LNCAP (cell line): ENCODE measurements at regions not wholly inside any gene's neighbourhood (a gene's known extent, or its start where the extent isn't known, plus 50 kb on each side); places are given as distances from the start of the nearest gene placed in this dataset.

Source experiments
- TF ChIP-seq, protein P1 (sequence below): fragments of 450-650 bp; IDR thresholded peaks from 2 replicates; pipeline ENCODE4 v1.5.1; 2017; ENCODE audit warnings: mild to moderate bottlenecking

DNA sequence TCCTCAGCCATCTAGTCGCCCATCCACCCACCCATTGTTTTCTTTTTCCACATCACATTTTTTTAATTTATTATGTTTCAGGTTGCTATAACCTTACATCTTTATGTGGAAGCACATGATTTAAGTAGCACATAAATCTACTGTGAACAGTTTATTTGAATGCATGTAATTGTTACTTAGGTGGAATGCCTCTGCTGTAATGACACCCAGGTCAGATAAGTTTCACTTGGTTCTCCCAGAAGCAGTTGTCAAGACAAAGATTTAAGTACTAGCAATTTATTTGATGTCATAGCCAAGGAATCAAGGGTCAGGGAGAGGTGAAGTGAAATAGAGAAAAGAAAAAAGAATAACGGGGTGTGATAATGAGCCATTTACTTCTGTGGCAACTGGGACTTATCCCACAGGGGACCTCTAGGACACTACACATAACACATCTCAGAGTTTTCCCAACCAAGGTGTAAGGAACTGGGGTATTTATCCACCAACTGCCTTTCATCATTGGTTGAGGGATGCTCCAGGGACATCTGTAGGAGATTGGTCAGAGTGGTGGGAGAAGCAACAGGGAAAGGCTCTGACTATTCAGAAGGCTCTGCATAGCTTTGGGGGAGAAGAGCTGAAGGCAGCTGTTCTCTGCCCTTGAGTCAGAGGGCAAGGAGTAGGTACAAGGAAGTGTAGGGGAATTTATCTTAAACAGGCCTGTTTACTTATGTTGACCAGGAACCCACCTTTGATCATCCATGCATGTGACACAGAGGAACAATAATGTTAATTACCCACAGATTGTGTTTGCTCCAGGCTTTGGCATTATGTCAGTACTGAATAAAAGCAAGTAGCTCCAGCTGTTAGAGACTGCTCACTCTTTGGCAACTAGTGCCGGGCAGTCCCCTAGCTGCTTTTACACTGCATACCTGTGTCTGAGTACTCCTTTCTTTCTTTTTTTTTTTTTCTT is 94.8 kb downstream of the CD200R1L start:
- TF ChIP-seq, protein P1, sequence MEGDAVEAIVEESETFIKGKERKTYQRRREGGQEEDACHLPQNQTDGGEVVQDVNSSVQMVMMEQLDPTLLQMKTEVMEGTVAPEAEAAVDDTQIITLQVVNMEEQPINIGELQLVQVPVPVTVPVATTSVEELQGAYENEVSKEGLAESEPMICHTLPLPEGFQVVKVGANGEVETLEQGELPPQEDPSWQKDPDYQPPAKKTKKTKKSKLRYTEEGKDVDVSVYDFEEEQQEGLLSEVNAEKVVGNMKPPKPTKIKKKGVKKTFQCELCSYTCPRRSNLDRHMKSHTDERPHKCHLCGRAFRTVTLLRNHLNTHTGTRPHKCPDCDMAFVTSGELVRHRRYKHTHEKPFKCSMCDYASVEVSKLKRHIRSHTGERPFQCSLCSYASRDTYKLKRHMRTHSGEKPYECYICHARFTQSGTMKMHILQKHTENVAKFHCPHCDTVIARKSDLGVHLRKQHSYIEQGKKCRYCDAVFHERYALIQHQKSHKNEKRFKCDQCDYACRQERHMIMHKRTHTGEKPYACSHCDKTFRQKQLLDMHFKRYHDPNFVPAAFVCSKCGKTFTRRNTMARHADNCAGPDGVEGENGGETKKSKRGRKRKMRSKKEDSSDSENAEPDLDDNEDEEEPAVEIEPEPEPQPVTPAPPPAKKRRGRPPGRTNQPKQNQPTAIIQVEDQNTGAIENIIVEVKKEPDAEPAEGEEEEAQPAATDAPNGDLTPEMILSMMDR, result no peak

DNA sequence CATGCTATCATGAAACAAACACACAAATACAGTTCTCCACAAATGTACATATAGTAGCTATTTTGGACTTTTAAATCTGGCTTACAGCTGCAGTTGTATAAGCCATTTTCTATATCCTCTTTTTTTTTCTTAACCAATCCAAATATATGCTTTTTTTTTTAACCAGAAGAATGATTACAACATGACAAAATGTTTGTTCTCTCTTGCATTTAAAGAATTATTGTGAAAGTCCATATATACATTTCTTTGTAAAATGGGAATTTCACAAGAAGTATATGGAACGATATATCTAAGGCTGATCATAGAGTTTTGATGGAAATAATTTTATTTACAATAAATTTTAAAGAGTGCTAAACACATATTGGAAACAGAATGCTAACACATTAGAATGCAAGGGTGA is 95.6 kb downstream of the CD200R1L start:
- TF ChIP-seq, protein P1, result no peak

DNA sequence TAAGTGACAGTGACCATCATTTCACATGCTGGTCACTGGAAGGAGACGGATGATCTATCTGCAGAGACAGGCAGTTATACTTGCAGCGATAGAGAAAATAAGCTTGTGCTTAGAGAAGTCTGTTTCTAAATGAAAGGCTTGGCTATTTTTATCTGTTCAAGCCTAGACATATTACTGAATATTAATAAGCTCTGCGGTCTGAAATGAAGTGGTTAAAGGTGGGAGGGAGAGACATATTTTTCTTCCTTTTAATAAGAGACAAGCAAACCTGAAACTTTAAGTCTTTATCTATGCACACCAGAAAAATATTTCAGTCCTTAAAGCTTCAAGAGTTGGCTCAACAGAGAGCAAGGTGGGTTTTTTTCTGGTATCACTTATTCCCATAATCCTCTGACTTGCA is 99.0 kb downstream of the CD200R1L start:
- TF ChIP-seq, protein P1, result no peak

DNA sequence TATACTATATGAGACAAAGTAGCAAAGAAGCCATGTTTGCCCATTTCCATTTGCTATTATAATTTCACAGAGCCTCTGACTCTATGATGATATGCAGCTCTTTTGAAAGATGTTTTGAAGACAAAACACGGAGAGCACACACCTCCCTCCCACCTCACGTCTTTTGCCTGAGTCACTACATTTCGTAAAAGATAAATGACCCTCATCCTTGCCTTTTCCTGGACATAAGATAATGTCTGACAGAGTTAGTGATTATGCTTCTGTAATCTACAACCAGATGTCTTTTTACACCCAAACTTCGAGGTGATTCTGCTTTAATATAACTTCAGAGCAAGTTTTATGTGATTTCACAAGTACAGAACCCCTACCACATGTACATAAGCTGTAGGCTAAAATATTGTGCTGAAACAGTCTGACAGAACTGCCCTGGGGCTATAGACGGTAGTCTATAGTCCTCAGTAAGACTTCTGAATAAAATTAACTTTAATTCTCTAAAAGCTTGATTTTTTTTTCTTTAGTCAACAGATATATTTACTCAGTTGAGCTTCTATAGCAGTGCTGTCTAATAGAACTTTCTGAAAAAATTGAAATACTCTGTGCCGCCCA is 99.9 kb downstream of the CD200R1L start:
- TF ChIP-seq, protein P1, result no peak

DNA sequence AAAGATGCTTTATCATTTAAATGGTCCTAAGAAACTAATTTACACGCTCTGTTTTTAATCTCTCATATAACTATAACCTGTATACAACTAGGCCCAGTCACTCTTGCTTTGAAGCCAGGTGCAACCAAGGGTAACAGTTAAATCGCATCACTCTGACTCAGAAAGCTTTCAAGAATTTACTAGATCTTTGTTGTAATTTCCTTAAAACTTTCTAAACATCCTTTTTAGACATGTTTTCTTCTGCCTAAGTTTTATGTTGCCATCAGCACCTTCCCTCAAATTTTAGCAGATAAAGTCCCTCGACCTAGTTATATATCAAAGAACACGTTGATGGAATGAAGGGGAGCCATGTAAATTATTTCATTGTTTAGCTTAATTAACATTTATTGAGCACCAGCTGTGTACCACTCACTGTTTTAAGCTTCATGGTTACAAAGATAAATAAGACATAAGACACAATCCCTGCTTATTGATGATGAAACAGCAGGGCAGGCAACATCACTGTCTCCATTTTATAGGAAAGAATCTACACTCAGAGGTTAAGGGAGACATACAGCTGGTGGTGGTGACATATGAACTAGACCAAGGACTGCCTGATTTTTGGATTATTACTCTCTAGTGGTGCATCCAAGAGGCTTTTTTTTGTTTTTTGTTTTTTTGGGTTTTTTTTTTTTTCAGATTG is 101.0 kb downstream of the CD200R1L start:
- TF ChIP-seq, protein P1, result no peak

DNA sequence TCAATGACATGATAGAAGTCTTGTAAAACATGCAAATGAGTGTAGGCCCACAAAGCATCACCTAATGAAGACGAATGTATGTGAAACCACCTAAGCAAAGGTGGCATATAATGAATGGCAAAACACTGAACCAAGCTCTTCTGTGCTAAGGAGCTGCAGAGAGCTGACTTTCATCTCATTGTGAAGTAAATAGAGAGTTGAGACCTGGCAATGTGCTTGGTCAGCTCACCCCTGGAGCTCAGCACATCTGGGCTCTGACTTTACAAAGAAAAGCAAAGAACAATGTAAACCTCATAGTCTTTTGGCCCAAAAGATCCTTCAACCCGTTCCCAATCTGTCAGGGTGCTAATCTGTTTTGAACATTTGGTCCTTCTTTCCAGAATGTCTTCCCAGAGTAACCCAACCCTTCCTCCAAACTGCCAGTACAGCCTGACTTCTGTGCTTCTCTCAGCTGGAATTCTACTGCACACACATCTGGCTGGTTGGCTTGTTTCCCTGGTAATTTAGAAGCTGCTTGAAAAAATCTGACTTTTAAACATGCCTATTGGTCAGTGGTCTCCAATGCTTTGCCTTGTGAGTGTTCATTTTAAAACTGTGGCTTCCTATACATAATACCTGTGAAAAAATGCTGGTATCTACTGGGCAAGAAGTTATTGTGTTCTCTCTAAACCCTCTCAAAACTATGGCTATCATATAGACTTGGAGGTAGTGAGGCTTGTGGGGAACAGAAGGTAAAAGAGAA is 101.7 kb downstream of the CD200R1L start:
- TF ChIP-seq, protein P1, result no peak

DNA sequence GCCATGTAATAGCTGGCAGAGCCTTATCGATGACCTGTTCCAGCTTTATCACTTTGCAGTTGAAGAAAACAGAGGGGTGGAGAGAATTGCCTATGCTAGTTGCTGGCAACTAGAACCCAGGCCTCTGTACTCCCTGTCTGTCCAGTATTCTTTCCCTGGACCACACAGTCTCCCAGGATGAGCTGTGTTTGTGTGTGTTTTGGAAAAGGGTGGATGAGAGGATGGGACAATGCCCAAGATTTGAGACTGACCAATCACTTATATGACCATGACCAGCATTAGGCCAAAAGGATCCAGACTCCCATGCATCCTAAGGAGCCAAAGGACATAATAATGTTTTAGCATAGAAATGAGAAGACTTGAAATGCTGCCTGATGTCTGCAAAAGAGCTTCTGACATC is 102.6 kb downstream of the CD200R1L start:
- TF ChIP-seq, protein P1, result no peak
